Mesothelial cell of epicardium (in vitro differentiated cells): ENCODE measurements at regions not wholly inside any gene's neighbourhood (a gene's known extent, or its start where the extent isn't known, plus 50 kb on each side); places are given as distances from the start of the nearest gene placed in this dataset.
"Not testable (repeated sequence)": the region's sequence is repeated elsewhere in the genome, so short reads cannot be mapped to it uniquely, and the experiment has no call there.

Source experiments
- DNase-seq, 2 experiments: peaks; one replicate each; pipeline ENCODE4 v3.0.0; 2021; ENCODE audit warnings: low spot score in 2 of 2; ENCODE audit not compliant: unreplicated experiment in 2 of 2
- H3K27ac Mint-ChIP-seq: 2 replicates; pipeline ENCODE4 v1.8.0; 2021; ENCODE audit warnings: mixed read lengths
- H3K27me3 Mint-ChIP-seq: 2 replicates; pipeline ENCODE4 v1.8.0; 2021; ENCODE audit warnings: low read depth, mixed read lengths
- H3K36me3 Mint-ChIP-seq: 2 replicates; pipeline ENCODE4 v1.8.0; 2021; ENCODE audit warnings: mixed read lengths
- H3K4me1 Mint-ChIP-seq: 2 replicates; pipeline ENCODE4 v1.8.0; 2021; ENCODE audit warnings: mixed read lengths
- H3K4me3 Mint-ChIP-seq: 2 replicates; pipeline ENCODE4 v1.8.0; 2021; ENCODE audit warnings: mild to moderate bottlenecking, moderate library complexity, mixed read lengths
- H3K9me3 Mint-ChIP-seq: 2 replicates; pipeline ENCODE4 v1.8.0; 2021; ENCODE audit warnings: mixed read lengths
- TF ChIP-seq, protein P1 (sequence below): fragments of 200-600 bp; sonication (generic); IDR thresholded peaks from one replicate; pipeline ENCODE4 v1.5.0; 2021; ENCODE audit warnings: antibody characterized with exemption; ENCODE audit not compliant: unreplicated experiment

DNA sequence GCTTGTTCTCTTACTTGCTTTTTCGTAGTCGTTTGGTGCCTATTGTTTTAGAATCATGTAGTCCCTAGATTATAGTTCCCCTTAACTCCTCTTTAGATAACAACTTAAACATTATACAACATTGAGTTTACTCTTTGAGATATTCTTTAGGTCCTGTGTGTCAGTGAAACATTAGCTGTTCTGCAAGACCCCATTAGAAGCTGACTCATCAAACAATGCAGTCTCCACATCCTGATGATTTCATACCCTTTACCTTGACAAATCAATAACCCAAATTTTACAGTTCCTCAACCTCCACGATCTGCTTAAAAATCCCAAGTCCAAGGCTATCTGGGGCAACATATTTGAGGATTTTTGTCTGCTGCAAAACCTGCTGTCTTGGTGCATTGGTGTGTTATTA, 582.9 kb downstream of the NSUN3 start:
- TF ChIP-seq, protein P1, sequence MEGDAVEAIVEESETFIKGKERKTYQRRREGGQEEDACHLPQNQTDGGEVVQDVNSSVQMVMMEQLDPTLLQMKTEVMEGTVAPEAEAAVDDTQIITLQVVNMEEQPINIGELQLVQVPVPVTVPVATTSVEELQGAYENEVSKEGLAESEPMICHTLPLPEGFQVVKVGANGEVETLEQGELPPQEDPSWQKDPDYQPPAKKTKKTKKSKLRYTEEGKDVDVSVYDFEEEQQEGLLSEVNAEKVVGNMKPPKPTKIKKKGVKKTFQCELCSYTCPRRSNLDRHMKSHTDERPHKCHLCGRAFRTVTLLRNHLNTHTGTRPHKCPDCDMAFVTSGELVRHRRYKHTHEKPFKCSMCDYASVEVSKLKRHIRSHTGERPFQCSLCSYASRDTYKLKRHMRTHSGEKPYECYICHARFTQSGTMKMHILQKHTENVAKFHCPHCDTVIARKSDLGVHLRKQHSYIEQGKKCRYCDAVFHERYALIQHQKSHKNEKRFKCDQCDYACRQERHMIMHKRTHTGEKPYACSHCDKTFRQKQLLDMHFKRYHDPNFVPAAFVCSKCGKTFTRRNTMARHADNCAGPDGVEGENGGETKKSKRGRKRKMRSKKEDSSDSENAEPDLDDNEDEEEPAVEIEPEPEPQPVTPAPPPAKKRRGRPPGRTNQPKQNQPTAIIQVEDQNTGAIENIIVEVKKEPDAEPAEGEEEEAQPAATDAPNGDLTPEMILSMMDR: no peak
- Mint-ChIP-seq H3K4me1 (no peaks in the 10 kb centered on the region), H3K4me3 (no peak overlapping the region), H3K27ac (no peak overlapping the region), H3K9me3 (peaks cover 21% of the 10 kb centered on the region), H3K36me3 (no peaks in the 10 kb centered on the region), H3K27me3 (peaks cover 1% of the 10 kb centered on the region)
- no peak for DNase-seq

DNA sequence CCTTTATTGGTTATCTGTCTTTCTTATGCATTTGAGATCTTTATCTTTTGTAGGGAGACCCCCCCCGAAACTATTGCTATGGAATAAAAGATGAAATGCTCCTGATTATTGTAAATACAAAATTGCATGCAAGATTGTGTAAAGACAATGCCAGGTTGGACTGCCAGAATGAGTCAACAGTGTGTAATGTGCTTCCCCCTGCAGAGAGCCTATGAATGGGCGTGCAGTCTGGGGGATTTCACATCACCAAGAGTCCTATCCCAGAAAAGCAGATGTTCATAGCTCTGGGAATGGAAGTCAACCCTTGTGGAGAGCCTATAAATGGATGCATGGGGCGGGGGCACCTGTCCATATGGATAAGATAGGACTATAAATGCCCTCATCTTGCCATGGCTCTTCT, 584.3 kb downstream of the NSUN3 start:
- Mint-ChIP-seq H3K4me1 (no peaks in the 10 kb centered on the region), H3K27ac (no peak overlapping the region), H3K4me3 (no peak overlapping the region), H3K36me3 (no peaks in the 10 kb centered on the region), H3K27me3 (no peaks in the 10 kb centered on the region), H3K9me3 (peaks cover 19% of the 10 kb centered on the region)
- DNase-seq: no peak
- TF ChIP-seq, protein P1: no peak

DNA sequence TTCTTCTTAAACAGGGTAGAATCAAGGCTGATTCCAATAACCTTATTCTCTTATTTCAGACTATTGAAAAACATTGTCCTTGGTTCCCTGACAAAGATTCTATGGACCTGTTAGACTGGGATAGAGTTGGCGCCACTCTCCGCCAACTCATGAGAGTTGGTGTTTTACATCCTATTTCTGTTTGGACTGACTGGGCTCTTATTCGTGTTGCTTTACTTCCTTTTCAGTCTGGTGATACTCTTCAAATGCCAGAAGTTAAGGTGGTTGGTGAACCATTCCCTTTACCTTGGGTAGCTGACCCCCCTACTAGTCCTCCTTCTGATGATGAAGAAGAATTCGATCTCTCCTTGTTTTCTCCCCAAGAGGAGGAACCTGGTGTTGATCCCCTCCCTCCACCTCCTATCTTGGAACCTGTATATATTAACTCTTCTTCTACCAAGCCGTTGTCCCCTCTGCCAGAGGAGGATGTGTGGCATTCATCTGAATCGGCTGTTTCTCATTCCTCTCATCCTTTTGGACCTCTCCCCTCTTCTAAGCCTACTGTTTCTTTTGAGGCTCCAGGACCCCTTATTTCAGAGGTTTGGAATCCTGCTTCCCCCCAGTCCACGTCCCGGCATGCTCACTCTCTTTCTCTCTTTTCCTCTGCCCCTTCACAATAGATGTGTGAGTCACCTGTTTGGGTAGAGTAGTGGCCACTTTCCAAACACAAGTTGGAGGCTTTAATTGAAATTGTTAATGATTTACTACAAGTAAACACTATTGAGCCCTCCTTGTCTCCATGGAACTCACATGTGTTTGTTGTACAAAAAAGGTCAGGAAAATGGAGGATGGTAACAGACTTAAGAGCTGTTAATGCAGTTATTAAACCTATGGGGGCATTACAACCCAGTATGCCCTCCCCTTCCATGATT, 585.7 kb downstream of the NSUN3 start:
- H3K9me3 Mint-ChIP-seq: peaks cover 27% of the 10 kb centered on the region
- H3K27ac Mint-ChIP-seq, H3K4me3 Mint-ChIP-seq, H3K36me3 Mint-ChIP-seq, H3K27me3 Mint-ChIP-seq, H3K4me1 Mint-ChIP-seq, DNase-seq: not testable (repeated sequence)

DNA sequence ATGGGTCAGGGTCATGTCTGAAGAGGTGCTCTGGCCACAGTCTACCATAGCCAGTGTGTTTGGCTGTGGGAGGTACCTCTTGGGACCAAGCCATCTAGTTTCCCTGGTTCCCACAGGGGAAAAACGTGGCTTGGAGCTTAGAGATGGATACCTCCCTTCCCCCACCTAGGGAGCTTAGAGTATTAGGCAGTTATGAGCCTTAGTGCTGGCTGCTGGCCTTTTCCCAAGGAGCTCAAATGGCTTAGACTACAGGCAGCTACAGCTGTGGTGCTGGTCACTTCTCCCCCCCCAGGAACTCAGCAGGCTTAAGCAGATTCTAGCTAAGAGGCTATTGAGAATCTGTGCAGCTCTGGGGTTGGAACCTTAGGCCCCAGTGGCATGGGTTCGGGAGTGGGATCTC, 591.2 kb downstream of the NSUN3 start:
- no peak for DNase-seq
- H3K4me3 Mint-ChIP-seq: no peak overlapping the region
- H3K36me3 Mint-ChIP-seq: no peaks in the 10 kb centered on the region
- TF ChIP-seq, protein P1: no peak
- peaks cover 10% of the 10 kb centered on the region for H3K9me3 Mint-ChIP-seq
- H3K4me1 Mint-ChIP-seq: no peaks in the 10 kb centered on the region
- no peak overlapping the region for H3K27ac Mint-ChIP-seq
- H3K27me3 Mint-ChIP-seq: peaks cover 3% of the 10 kb centered on the region

DNA sequence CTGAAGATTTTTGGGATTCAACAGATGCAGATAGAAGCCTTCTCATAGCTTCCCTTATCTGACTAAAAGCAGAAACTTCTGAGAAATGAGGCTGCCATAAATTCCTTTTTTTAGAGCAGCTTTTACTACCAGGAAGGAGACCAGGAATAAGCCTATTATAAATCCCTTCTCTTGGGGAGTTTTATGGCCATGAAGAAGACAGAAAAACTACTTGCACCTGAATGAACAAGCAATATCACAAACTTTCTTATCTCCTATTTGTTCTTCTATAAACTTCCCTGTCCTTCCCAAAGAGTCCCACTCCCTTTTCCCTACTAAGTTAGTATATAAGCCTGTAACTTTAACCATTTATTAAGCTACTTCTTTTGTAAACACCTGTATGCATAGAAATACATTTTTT, 603.1 kb downstream of the NSUN3 start:
- Mint-ChIP-seq H3K9me3 (no peaks in the 10 kb centered on the region), H3K27ac (no peak overlapping the region), H3K36me3 (no peaks in the 10 kb centered on the region), H3K4me3 (no peak overlapping the region), H3K4me1 (no peaks in the 10 kb centered on the region), H3K27me3 (no peaks in the 10 kb centered on the region)
- no peak for DNase-seq
- TF ChIP-seq, protein P1: no peak

DNA sequence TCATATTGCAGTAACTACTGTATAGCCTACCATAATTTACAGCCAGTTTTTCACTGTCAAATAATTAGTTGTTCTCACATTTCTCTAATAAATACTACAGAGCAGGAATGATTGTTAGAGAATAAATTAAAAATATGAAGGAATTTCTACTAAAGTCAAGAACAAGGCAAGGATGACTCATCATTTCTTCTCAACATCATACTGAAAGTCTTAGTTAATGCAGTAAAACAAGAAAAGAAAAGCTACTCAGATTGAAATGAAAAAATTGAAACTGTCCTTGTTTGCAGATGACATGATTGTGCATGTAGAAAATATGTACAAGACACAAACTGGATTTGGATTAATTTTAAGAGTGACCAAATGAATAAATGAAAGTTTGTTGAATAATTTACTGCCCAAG, 608.2 kb downstream of the NSUN3 start:
- no peaks in the 10 kb centered on the region for H3K36me3 Mint-ChIP-seq
- H3K27me3 Mint-ChIP-seq: no peaks in the 10 kb centered on the region
- TF ChIP-seq, protein P1: no peak
- no peak overlapping the region for H3K4me3 Mint-ChIP-seq
- no peak for DNase-seq
- H3K27ac Mint-ChIP-seq: no peak overlapping the region
- H3K9me3 Mint-ChIP-seq: no peaks in the 10 kb centered on the region
- no peaks in the 10 kb centered on the region for H3K4me1 Mint-ChIP-seq
